Small intestine (tissue), 7 donors: ENCODE measurements at regions not wholly inside any gene's neighbourhood (a gene's known extent, or its start where the extent isn't known, plus 50 kb on each side); places are given as distances from the start of the nearest gene placed in this dataset.

Experiments used
- DNase-seq, 2 donors: peaks; one replicate each; pipeline versions ENCODE4 v3.0.0 to v3.0.0-alpha.2; 2013
- FAIRE-seq: peaks from 2 replicates; lab custom pipeline; 2012; peaks lifted over from hg19 to GRCh38; lab: Jason Lieb, UNC
- H3K27ac ChIP-seq, 3 donors: one replicate each; pipeline ENCODE4 v1.5.1; 2013; ENCODE audit warnings: low read length in 2 of 3, mild to moderate bottlenecking in 2 of 3, control low read depth in 1 of 3, inconsistent platforms in 1 of 3, low read depth in 1 of 3, moderate library complexity in 1 of 3
- H3K27me3 ChIP-seq, 3 donors: one replicate each; pipeline ENCODE4 v1.6.1; 2013; ENCODE audit warnings: low read length in 3 of 3, inconsistent platforms in 1 of 3; ENCODE audit not compliant: control insufficient read depth in 3 of 3, insufficient read depth in 3 of 3
- H3K36me3 ChIP-seq, 3 donors: one replicate each; pipeline ENCODE4 v1.6.1; 2013; ENCODE audit warnings: low read length in 3 of 3, inconsistent platforms in 1 of 3, low read depth in 1 of 3, mild to moderate bottlenecking in 1 of 3, moderate library complexity in 1 of 3; ENCODE audit not compliant: control insufficient read depth in 3 of 3, insufficient read depth in 2 of 3
- H3K4me1 ChIP-seq, 3 donors: one replicate each; pipeline ENCODE4 v1.6.1; 2013; ENCODE audit warnings: low read length in 2 of 3, inconsistent platforms in 1 of 3, low read depth in 1 of 3, mild to moderate bottlenecking in 1 of 3, moderate library complexity in 1 of 3; ENCODE audit not compliant: control insufficient read depth in 3 of 3, insufficient read depth in 2 of 3
- H3K4me3 ChIP-seq, 3 donors: one replicate each; pipeline ENCODE4 v1.5.1; 2013; ENCODE audit warnings: low read length in 3 of 3, control low read depth in 1 of 3, inconsistent platforms in 1 of 3, low read depth in 1 of 3, mild to moderate bottlenecking in 1 of 3, moderate library complexity in 1 of 3
- H3K9me3 ChIP-seq, 2 donors: one replicate each; pipeline ENCODE4 v1.6.1; 2013; ENCODE audit warnings: low read depth in 1 of 2, low read length in 1 of 2; ENCODE audit not compliant: control insufficient read depth in 2 of 2, insufficient read depth in 1 of 2
- WGBS, 3 donors: extraction: QIAGEN DNeasy Blood & Tissue Kit; methylation state at CpG; one replicate each; pipeline ENCODE4 v1.1.7; 2013; 5-methylcytosine and 5-hydroxymethylcytosine counted together
- donor health status: healthy with polysubstance abuse.
- donor health status: control.
- donor health status: control.
- donor health status: Bipolar disorder and iron deficiency.
- donor health status: healthy.

DNA sequence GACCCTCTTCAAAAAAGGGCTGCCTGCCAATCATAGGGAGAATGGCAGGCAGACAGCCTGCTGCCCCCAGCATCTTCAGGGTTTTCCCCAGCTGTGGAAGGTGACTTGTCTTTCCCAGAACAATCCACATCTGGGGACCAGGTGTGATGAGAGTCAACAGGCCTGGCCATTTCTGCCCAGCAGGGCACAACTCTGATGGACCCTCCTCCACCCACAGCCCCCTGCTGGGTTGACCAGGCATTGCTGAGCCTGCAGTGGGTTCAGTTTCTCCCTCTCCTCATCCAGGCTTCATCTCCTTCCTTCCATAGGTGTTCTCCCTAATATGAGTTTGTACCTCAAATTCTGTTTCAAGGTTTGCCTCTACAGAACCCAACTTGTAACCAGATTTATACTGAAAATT is 111.0 kb downstream of the MINAR1 start:
- no peaks in the 10 kb centered on the region for H3K4me1 ChIP-seq
- no peak for FAIRE-seq
- H3K4me3 ChIP-seq = no peak overlapping the region
- no peak for DNase-seq
- no peaks in the 10 kb centered on the region for H3K27me3 ChIP-seq
- H3K36me3 ChIP-seq = no peaks in the 10 kb centered on the region
- H3K27ac ChIP-seq = no peak overlapping the region
- no peaks in the 10 kb centered on the region for H3K9me3 ChIP-seq

DNA sequence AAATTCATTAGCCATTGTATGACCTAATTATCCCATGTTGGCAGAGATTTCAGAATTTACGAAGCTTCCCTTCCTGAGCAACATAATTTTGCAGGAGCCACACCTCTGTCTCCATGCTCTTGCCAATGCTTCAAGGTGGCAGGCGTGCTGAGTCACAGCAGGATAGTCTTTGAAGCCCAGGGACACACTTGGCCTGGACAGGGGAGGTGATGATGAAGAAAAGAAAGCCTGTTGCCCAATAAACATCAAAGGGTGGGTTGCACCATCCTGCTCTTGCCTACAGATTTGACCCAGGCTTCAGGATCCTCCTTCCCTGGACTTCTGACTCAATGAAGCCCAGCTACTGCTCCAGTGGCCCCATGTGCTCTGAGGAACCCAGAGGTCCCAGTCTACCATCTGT is 117.1 kb downstream of the MINAR1 start:
- WGBS, 3 donors = 48 to 72% (median 57%) methylated on average over 2 of the region's 2 CpGs
- Histone ChIP-seq H3K27me3 (no peaks in the 10 kb centered on the region), H3K9me3 (no peaks in the 10 kb centered on the region), H3K36me3 (no peaks in the 10 kb centered on the region), H3K27ac (no peak overlapping the region), H3K4me3 (no peak overlapping the region), H3K4me1 (no peaks in the 10 kb centered on the region)
- no peak for DNase-seq
- no peak for FAIRE-seq

DNA sequence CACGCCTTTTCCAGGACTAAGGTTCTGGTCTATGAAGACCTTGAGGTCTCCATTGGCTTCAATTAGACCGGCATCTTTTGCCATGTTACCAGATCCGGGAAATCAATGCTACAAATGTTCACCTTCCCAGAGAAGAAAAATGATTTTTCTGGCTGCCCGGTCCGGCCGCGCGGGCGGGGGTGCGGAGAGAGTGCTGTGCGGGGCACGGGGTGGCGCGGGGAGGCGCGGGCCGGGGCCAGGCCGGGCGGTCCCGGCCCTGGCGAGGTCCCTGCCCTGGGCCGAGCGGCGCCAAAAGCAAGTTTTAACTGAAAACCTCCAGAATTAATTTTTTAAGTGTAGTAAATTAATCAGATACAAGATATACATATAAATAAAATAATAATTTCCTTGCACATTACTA is 128.2 kb downstream of the MINAR1 start:
- no peaks in the 10 kb centered on the region for H3K9me3 ChIP-seq
- FAIRE-seq = no peak
- no peaks in the 10 kb centered on the region for H3K4me1 ChIP-seq
- H3K27ac ChIP-seq = no peak overlapping the region
- H3K36me3 ChIP-seq = no peaks in the 10 kb centered on the region
- no peak for DNase-seq
- no peak overlapping the region for H3K4me3 ChIP-seq
- H3K27me3 ChIP-seq = peaks cover 0 to 2% (median 0%) of the 10 kb centered on the region in 3 donors
- WGBS, 3 donors = 90 to 96% (median 94%) methylated on average over 24 of the region's 24 CpGs

DNA sequence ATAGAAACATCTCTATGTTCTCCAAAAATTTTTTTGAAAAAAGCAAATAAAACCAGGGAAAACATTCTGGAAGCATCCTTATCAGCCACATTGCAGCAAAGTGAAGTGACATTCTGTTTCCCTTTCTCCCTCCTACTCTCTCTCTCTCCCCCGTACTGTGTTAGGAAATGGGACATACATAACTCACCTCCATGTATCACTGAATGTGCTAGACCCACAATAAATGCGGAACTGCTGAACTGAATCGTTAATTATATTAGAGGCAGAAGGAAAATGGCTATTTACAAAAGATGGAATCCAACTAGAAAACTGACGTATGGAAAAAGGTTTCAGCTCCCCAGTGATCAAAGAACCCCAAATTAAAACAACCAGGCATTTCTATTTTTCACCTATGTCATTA is 129.8 kb downstream of the MINAR1 start:
- peaks cover 0 to 2% (median 0%) of the 10 kb centered on the region in 3 donors for H3K27me3 ChIP-seq
- H3K36me3 ChIP-seq = no peaks in the 10 kb centered on the region
- DNase-seq = no peak
- no peak overlapping the region for H3K4me3 ChIP-seq
- H3K4me1 ChIP-seq = no peaks in the 10 kb centered on the region
- no peak overlapping the region for H3K27ac ChIP-seq
- 68 to 75% (median 70%) methylated on average over 4 of the region's 4 CpGs for WGBS, 3 donors
- no peak for FAIRE-seq
- no peaks in the 10 kb centered on the region for H3K9me3 ChIP-seq

DNA sequence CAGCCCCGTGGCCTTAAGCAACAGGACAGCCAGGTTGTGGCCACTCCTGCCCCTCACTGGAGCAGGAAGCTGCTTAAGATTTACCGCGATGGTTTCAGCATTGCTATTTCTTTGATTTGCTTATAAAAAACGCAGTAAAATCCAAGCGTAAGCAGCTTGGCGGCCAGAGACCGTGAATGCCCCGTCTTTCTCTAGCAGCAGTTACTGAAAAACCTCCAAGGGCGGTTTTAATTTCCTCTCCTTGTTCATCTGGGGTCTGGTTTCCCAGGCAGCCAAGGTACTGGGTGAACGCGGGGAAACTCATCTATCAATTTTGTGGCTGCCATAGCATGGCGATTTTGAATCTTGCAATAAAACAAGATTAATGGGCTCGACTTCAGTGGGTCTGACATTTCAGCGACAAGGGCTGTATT is 130.3 kb downstream of the MINAR1 start:
- 71 to 79% (median 72%) methylated on average over 14 of the region's 14 CpGs for WGBS, 3 donors

DNA sequence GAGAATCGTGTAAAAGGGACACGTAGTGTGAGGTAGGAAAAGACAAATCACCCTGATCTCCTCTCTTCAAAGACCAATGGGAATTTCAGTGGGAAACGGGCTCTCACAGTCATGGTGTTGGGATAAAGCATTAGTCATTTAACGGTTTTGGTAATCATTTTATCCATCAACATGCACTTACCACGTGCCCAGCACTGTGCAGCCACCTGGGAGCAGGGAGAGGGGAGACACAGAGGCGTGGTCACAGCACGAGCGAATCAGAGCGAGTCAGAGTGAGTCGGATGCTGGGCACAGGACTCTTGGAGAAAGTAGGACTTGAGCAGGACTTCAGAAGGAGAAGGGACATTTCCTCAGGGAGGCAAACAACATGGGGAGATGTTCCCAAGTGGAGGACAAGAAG is 130.8 kb downstream of the MINAR1 start:
- WGBS, 3 donors = 70 to 75% (median 71%) methylated on average over 10 of the region's 10 CpGs
- Histone ChIP-seq H3K27me3 (peaks cover 0 to 2% (median 0%) of the 10 kb centered on the region in 3 donors), H3K4me1 (no peaks in the 10 kb centered on the region), H3K9me3 (no peaks in the 10 kb centered on the region), H3K36me3 (no peaks in the 10 kb centered on the region), H3K27ac (no peak overlapping the region), H3K4me3 (no peak overlapping the region)
- FAIRE-seq = no peak
- no peak for DNase-seq

More for the DNA sequence above, 130.3 kb downstream of the MINAR1 start:
- Histone ChIP-seq H3K36me3 (no peaks in the 10 kb centered on the region), H3K4me3 (no peak overlapping the region), H3K27ac (no peak overlapping the region), H3K4me1 (no peaks in the 10 kb centered on the region), H3K9me3 (no peaks in the 10 kb centered on the region), H3K27me3 (peaks cover 0 to 2% (median 0%) of the 10 kb centered on the region in 3 donors)
- no peak for DNase-seq
- no peak for FAIRE-seq

DNA sequence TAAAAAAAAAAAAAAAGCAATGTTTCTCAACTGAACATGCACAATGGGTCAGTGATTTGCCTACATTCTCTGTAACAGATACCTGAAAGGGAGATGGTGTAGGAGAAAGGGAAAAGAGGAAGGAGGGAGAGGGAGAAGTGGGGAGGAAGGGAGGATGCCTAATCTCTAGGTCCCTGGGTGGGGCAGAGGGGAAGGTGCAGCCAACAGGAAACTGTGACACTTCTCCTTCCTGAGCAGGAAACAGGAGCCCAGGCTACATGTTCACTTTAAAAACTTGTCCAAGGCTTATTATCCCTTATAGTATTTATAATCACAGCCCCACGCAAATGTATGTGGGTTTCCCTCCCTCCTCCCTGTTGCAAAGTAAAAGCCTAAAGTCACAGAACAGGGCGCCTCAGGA is 137.9 kb downstream of the MINAR1 start:
- Histone ChIP-seq H3K36me3 (no peaks in the 10 kb centered on the region), H3K9me3 (no peaks in the 10 kb centered on the region), H3K4me1 (no peaks in the 10 kb centered on the region), H3K27me3 (peaks cover 0 to 3% (median 0%) of the 10 kb centered on the region in 3 donors), H3K4me3 (no peak overlapping the region), H3K27ac (no peak overlapping the region)
- WGBS, 3 donors = 51 to 61% (median 56%) methylated on average over 2 of the region's 2 CpGs
- FAIRE-seq = no peak
- no peak for DNase-seq

DNA sequence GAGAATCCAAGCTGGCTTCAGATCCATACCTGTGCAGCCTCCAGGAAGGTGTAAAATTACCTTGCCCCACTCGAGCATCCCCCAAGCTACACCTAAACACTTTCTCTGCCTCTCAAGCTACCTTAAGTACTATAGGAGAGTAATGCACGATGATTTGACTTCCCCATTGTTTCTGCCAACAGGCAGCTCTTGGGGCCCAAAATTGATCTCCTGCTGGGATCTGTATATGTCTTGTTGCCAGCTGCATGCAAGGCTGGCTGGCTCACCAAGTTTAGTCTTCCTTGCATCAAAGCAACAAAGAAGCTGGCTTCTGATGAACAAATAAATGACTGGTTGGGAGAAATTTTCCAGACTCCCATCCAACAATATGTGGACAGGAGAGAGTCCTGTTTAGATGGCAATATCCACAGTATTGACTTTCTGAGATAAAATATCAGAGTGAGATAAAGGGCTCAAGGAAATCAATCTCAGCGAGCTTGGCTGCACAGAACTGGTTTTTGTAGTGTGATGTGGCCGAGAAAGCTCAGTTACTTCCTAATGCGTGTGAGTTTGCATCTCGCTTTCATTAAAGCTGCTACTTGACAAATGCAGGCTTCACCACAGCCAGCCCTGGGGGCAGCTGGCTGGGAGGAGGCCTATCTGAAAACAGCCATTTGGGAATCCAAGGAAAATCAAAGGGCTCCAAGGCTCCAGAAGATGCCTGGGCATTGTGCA is 140.7 kb downstream of the MINAR1 start:
- Histone ChIP-seq H3K27me3 (peaks cover 0 to 3% (median 0%) of the 10 kb centered on the region in 3 donors), H3K9me3 (no peaks in the 10 kb centered on the region), H3K36me3 (no peaks in the 10 kb centered on the region), H3K4me3 (no peak overlapping the region), H3K27ac (no peak overlapping the region), H3K4me1 (no peaks in the 10 kb centered on the region)
- FAIRE-seq (no peak), DNase-seq (no peak)
- WGBS, 3 donors = 31 to 49% (median 36%) methylated on average over 6 of the region's 6 CpGs
